ENCODE measurements at regions not wholly inside any gene's neighbourhood (a gene's known extent, or its start where the extent isn't known, plus 50 kb on each side); places are given as distances from the start of the nearest gene placed in this dataset.

DNA sequence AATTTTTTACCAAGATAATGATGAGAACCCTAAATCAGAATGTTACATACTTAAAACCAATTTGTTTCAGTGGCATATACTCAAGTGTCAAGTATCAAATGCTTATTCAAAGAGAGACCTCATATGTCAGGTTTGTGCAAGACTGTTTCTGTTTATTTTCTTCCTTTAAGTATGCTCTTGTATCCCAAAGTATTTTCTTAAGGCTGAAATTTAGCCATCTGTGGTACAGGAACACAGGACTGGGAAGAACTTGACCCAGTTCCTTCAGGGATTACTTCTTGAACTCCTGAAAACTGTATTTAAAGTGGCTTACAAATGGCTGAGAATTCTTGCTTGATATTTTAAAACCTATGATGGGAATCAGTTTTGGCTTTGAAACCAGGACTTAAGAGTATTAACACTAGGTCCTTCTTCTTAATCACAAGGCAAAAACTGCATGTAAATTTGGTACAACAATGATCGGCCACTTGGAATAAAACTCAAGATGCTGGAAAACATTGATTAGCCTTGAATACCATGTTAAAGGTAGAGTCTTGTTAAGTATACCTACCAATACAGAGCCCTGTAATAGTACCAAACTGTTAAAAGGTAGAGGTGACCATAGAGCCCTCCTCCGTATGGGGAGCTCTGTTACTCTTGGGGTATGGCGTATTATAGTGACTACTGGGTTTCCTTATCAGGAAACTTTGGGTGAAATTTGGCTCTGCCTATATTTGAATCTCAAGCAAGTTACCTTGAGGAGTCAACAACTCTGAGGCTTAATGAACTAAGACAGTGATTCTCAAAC, 95.9 kb downstream of the BLID start:
- ChIA-PET CTCF (no interaction called here), POLR2A (no interaction called here)
- DNase-seq (ENCODE audit: extremely low spot score) = no peak
- TF ChIP-seq, protein P1, sequence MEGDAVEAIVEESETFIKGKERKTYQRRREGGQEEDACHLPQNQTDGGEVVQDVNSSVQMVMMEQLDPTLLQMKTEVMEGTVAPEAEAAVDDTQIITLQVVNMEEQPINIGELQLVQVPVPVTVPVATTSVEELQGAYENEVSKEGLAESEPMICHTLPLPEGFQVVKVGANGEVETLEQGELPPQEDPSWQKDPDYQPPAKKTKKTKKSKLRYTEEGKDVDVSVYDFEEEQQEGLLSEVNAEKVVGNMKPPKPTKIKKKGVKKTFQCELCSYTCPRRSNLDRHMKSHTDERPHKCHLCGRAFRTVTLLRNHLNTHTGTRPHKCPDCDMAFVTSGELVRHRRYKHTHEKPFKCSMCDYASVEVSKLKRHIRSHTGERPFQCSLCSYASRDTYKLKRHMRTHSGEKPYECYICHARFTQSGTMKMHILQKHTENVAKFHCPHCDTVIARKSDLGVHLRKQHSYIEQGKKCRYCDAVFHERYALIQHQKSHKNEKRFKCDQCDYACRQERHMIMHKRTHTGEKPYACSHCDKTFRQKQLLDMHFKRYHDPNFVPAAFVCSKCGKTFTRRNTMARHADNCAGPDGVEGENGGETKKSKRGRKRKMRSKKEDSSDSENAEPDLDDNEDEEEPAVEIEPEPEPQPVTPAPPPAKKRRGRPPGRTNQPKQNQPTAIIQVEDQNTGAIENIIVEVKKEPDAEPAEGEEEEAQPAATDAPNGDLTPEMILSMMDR (IDR thresholded peaks at IDR 0.05; ENCODE audit: control extremely low read depth, extremely low read depth, low read depth, missing control alignments) = no peak

DNA sequence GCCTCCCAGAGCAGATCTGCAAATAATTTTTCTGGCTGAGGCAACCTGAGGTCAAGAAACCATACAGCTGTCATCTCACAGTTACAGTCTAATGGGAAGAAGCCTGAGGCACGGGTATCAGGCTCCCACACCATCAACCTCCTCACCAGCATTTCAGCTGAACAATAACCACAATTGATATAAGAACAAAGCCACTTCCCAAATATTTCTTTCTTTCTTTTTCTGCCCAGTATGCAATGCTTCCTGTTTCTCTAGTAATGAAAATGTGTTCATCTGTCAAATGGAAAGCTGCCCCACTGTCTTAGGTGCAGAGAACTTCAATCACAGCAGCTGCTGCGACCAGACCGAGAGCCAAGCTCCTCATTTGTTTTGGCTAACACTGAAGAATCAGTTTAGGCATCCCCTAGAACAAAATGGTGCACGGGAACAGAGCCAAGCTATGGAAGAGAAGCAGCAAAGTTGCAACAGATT, 108.4 kb downstream of the BLID start:
- DNase-seq (ENCODE audit: extremely low spot score) = no peak
- TF ChIP-seq, protein P1 (IDR thresholded peaks at IDR 0.05; ENCODE audit: control extremely low read depth, extremely low read depth, low read depth, missing control alignments) = no peak
- ChIA-PET POLR2A (no interaction called here), CTCF (no interaction called here)

DNA sequence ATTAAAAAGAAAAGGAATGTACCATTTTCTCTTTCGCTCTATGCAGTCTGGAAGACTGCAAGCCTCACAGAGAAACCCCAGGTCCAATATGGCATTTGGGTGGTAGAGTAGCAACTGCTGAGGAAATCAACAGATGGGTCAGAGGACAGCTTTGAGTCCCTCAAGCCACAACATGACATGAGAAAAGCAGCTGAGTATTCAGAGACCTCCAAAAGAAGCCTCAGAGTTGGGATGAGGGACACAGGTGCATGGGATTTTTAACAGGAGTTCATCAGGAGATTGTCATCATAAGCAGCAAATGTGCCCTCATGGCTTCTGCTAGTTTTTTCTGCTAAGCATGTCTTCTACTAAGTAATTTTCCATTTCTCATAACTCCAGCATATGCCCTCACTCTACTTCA, 111.6 kb downstream of the BLID start:
- TF ChIP-seq, protein P1 (IDR thresholded peaks at IDR 0.05; ENCODE audit: control extremely low read depth, extremely low read depth, low read depth, missing control alignments) = no peak
- ChIA-PET CTCF (no interaction called here), POLR2A (no interaction called here)
- DNase-seq (ENCODE audit: extremely low spot score) = no peak

DNA sequence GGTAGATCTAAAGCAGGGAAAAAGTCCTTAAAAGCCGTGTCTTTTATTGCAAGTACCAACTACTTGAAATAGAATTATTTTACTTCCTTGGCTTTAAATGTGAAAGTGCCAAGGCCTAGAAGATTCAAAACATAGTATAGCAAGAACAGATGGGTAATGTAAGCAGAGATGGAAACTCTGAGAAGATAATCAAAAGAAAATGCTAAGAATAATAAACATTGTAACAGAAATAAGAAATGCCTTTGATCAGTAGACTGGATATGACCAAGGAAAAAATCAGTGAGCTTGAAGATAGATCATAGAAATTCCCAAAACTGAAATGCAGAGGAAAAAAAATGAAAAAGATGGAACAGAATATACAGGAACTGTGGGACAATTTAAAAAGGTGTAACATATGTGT, 113.1 kb downstream of the BLID start:
- ChIA-PET POLR2A (no interaction called here), CTCF (no interaction called here)
- TF ChIP-seq, protein P1 (IDR thresholded peaks at IDR 0.05; ENCODE audit: control extremely low read depth, extremely low read depth, low read depth, missing control alignments) = no peak
- DNase-seq (ENCODE audit: extremely low spot score) = no peak

DNA sequence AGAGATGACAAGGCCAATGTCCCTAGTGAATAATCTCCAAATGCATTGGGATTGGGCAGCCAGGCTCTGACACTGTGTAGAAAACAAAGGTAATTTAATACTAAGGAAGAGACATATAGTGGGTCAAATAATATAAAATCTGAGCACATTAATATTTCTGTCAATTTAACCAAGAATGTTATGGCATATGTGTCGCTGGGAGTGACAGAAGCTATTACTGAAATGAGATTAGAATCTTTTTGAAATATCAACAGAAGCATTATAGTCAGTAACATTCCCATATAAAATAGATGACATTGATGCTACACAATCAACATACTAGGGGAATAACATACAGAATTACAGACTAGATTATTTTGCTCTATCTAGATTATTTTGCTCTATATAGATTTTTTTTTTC, 114.0 kb downstream of the BLID start:
- ChIA-PET POLR2A (no interaction called here), CTCF (no interaction called here)
- TF ChIP-seq, protein P1 (IDR thresholded peaks at IDR 0.05; ENCODE audit: control extremely low read depth, extremely low read depth, low read depth, missing control alignments) = no peak
- DNase-seq (ENCODE audit: extremely low spot score) = no peak

DNA sequence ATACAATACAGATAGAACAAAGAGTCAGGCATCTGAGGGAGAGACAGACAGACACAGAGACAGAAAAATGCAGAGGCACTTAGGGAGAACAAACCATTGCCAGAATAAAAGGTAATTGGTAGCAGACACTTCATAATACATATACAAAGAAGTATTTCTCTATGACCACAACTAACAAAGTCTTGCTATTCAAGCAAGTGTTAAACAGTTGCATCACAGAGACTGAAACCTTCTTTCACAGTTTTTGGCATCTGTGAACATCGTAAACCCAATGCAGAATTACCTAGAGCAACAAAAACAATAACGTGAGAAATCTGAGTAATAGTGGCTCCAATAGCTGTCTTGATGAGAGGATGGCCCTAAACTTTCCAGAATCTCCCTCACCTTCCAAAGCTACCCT, 116.4 kb downstream of the BLID start:
- POLR2A ChIA-PET = no interaction called here
- DNase-seq (ENCODE audit: extremely low spot score) = no peak
- TF ChIP-seq, protein P1 (IDR thresholded peaks at IDR 0.05; ENCODE audit: control extremely low read depth, extremely low read depth, low read depth, missing control alignments) = no peak
- CTCF ChIA-PET = no interaction called here
